H1 (cell line): ENCODE measurements at regions not wholly inside any gene's neighbourhood (a gene's known extent, or its start where the extent isn't known, plus 50 kb on each side); places are given as distances from the start of the nearest gene placed in this dataset.

Experiments used
- CTCF ChIA-PET: fragments of 300-600 bp; sonication (Branson Sonifier 250); formaldehyde crosslinking; loops from one replicate; lab custom pipeline; 2021; ENCODE audit not compliant: partially characterized antibody; lab: Charles Lee
- POLR2A ChIA-PET: fragments of 300-600 bp; sonication (Branson Sonifier 250); formaldehyde crosslinking; loops from one replicate; lab custom pipeline; 2021; ENCODE audit warnings: inconsistent platforms; ENCODE audit not compliant: partially characterized antibody; lab: Charles Lee
- DNase-seq, 2 experiments: peaks; one replicate each; pipeline versions ENCODE4 v3.0.0 to v3.0.0-alpha.2; 2010 to 2022; ENCODE audit warnings: low spot score in 2 of 2, low read depth in 1 of 2, mixed read lengths in 1 of 2
- FAIRE-seq: peaks from 2 replicates; lab custom pipeline; 2011; peaks lifted over from hg19 to GRCh38; lab: Jason Lieb, UNC
- H2AFZ ChIP-seq: 2 replicates; pipeline ENCODE4 v1.8.1; 2012; ENCODE audit warnings: low read length, inconsistent platforms
- H2AK5ac ChIP-seq: 2 replicates; pipeline ENCODE4 v1.6.1; 2013; ENCODE audit warnings: low read depth, low read length
- H2BK120ac ChIP-seq: replicated peaks from 2 replicates; pipeline ENCODE3; 2013; ENCODE audit warnings: low read depth, low read length, inconsistent platforms
- H2BK12ac ChIP-seq: 2 replicates; pipeline ENCODE4 v1.6.1; 2013; ENCODE audit warnings: low read depth, low read length
- H2BK15ac ChIP-seq: 2 replicates; pipeline ENCODE4 v1.6.1; 2013; ENCODE audit warnings: low read length
- H2BK20ac ChIP-seq: 2 replicates; pipeline ENCODE4 v1.6.1; 2013; ENCODE audit warnings: low read length
- H2BK5ac ChIP-seq: 2 replicates; pipeline ENCODE4 v1.6.1; 2013; ENCODE audit warnings: low read depth, low read length
- H3K14ac ChIP-seq: 2 replicates; pipeline ENCODE4 v1.6.1; 2013; ENCODE audit warnings: inconsistent platforms; ENCODE audit not compliant: insufficient read length
- H3K18ac ChIP-seq: 2 replicates; pipeline ENCODE4 v1.6.1; 2013; ENCODE audit warnings: low read length; ENCODE audit errors: extremely low read depth
- H3K23ac ChIP-seq: 2 replicates; pipeline ENCODE4 v1.6.1; 2013; ENCODE audit warnings: inconsistent platforms; ENCODE audit not compliant: insufficient read length
- H3K23me2 ChIP-seq: 2 replicates; pipeline ENCODE4 v1.6.1; 2013; ENCODE audit warnings: low read depth, low read length
- H3K27ac ChIP-seq: 2 replicates; pipeline ENCODE4 v1.6.1; 2011; ENCODE audit warnings: low read depth, low read length, inconsistent platforms
- H3K27me3 ChIP-seq, 4 experiments: replicated peaks in 1 of 4; 1 replicate in 1 of 4; 2 replicates in 3 of 4; pipeline versions ENCODE4 v1.6.1 to v1.8.1; 2011 to 2013; ENCODE audit warnings: low read length in 3 of 4, mild to moderate bottlenecking in 3 of 4, inconsistent platforms in 2 of 4, mixed read lengths in 2 of 4, moderate library complexity in 1 of 4; ENCODE audit not compliant: control insufficient read depth in 3 of 4, insufficient read depth in 3 of 4; ENCODE audit errors: extremely low read depth in 1 of 4
- H3K36me3 ChIP-seq, 4 experiments: 2 replicates each; pipeline versions ENCODE4 v1.6.1 to v1.8.1; 2011 to 2013; ENCODE audit warnings: mild to moderate bottlenecking in 4 of 4, low read length in 3 of 4, moderate library complexity in 2 of 4, control low read depth in 1 of 4, inconsistent platforms in 1 of 4; ENCODE audit not compliant: insufficient read depth in 4 of 4, control insufficient read depth in 2 of 4
- H3K4ac ChIP-seq: replicated peaks from 2 replicates; pipeline ENCODE3; 2013; ENCODE audit warnings: low read length, low read depth, mixed read lengths, inconsistent platforms; ENCODE audit not compliant: insufficient read length
- H3K4me1 ChIP-seq, 4 experiments: replicated peaks in 1 of 4; 1 replicate in 1 of 4; 2 replicates in 3 of 4; pipeline versions ENCODE4 v1.6.1 to v1.8.1; 2011 to 2013; ENCODE audit warnings: low read length in 3 of 4, inconsistent platforms in 2 of 4, mixed read lengths in 1 of 4; ENCODE audit not compliant: insufficient read depth in 4 of 4, control insufficient read depth in 3 of 4
- H3K4me2 ChIP-seq, 2 experiments: 2 replicates each; pipeline versions ENCODE4 v1.6.1 to v1.8.1; 2011 to 2013; ENCODE audit warnings: low read depth in 2 of 2, low read length in 2 of 2, control low read depth in 1 of 2, inconsistent platforms in 1 of 2, mild to moderate bottlenecking in 1 of 2; ENCODE audit not compliant: insufficient read depth in 1 of 2
- H3K4me3 ChIP-seq, 4 experiments: fragments of 200-600, 300-600 bp in 1 of 4; sonication (generic), shearing (Covaris generic), sonication (Bioruptor Twin) in 1 of 4; 2 replicates each; pipeline versions ENCODE4 v1.5.1 to v1.8.1; 2011 to 2016; ENCODE audit warnings: low read length in 4 of 4, low read depth in 3 of 4, control low read depth in 2 of 4, inconsistent platforms in 2 of 4, mild to moderate bottlenecking in 2 of 4, mixed read lengths in 1 of 4, moderate library complexity in 1 of 4; ENCODE audit not compliant: insufficient read depth in 2 of 4; ENCODE audit errors: extremely low read depth in 1 of 4
- H3K56ac ChIP-seq: replicated peaks from 2 replicates; pipeline ENCODE3; 2013; ENCODE audit warnings: low read depth, mild to moderate bottlenecking, mixed read lengths, low read length, inconsistent platforms; ENCODE audit not compliant: insufficient read length
- H3K79me1 ChIP-seq: 2 replicates; pipeline ENCODE4 v1.6.1; 2013; ENCODE audit warnings: low read depth, low read length, control low read depth
- H3K79me2 ChIP-seq, 2 experiments: 2 replicates each; pipeline versions ENCODE4 v1.6.1 to v1.8.1; 2012 to 2013; ENCODE audit warnings: low read length in 2 of 2, mild to moderate bottlenecking in 2 of 2, inconsistent platforms in 1 of 2; ENCODE audit not compliant: insufficient read depth in 2 of 2, control insufficient read depth in 1 of 2
- H3K9ac ChIP-seq, 4 experiments: replicated peaks in 1 of 4; 1 replicate in 1 of 4; 2 replicates in 3 of 4; pipeline versions ENCODE4 v1.6.1 to v1.8.1; 2011 to 2013; ENCODE audit warnings: low read depth in 3 of 4, low read length in 3 of 4, control low read depth in 2 of 4, mild to moderate bottlenecking in 2 of 4, moderate library complexity in 2 of 4, inconsistent platforms in 1 of 4; ENCODE audit errors: extremely low read depth in 1 of 4
- H3K9me3 ChIP-seq, 2 experiments: 2 replicates each; pipeline versions ENCODE4 v1.6.1 to v1.8.1; 2012 to 2013; ENCODE audit warnings: mild to moderate bottlenecking in 2 of 2, moderate library complexity in 2 of 2, control low read depth in 1 of 2, inconsistent platforms in 1 of 2, low read depth in 1 of 2, low read length in 1 of 2, mixed read lengths in 1 of 2; ENCODE audit not compliant: insufficient read depth in 2 of 2
- H4K20me1 ChIP-seq, 2 experiments: replicated peaks in 1 of 2; 2 replicates each; pipeline versions ENCODE3 to v1.8.1; 2011 to 2013; ENCODE audit warnings: inconsistent platforms in 2 of 2, low read length in 2 of 2, mild to moderate bottlenecking in 1 of 2; ENCODE audit not compliant: insufficient read depth in 2 of 2, control insufficient read depth in 1 of 2
- H4K5ac ChIP-seq: 2 replicates; pipeline ENCODE4 v1.6.1; 2013; ENCODE audit warnings: low read length, low read depth, mixed read lengths, inconsistent platforms; ENCODE audit not compliant: insufficient read length
- H4K8ac ChIP-seq: 2 replicates; pipeline ENCODE4 v1.8.0; 2013; ENCODE audit warnings: mild to moderate bottlenecking, moderate library complexity, low read length, inconsistent platforms; ENCODE audit not compliant: insufficient read depth; ENCODE audit errors: extremely low read depth
- H4K91ac ChIP-seq: replicated peaks from 2 replicates; pipeline ENCODE3; 2013; ENCODE audit warnings: low read length, mixed read lengths, inconsistent platforms; ENCODE audit not compliant: insufficient read length
- BCL11A ChIP-seq, 2 experiments: IDR thresholded peaks; one replicate each; pipeline ENCODE4 v1.6.1; 2011; ENCODE audit warnings: low read depth in 2 of 2, low read length in 2 of 2, mild to moderate bottlenecking in 2 of 2
- CBX5 ChIP-seq: fragments of 300-800, 300-1000 bp; sonication (generic); IDR thresholded peaks from 2 replicates; pipeline ENCODE4 v1.7.1; 2016; ENCODE audit warnings: antibody characterized with exemption, low read length, low read depth
- EGR1 ChIP-seq: IDR thresholded peaks from 2 replicates; pipeline ENCODE4 v1.6.1; 2011; ENCODE audit warnings: low read depth, low read length, borderline replicate concordance
- JUN ChIP-seq: IDR thresholded peaks from 2 replicates; pipeline ENCODE4 v1.6.1; 2011; ENCODE audit warnings: low read depth, mild to moderate bottlenecking, improper control_type of control experiment, low read length
- KDM5A ChIP-seq: fragments of 200-600 bp; IDR thresholded peaks from 2 replicates; pipeline ENCODE4 v1.7.1; 2012; ENCODE audit warnings: mild to moderate bottlenecking, low read length, inconsistent platforms, mixed read lengths
- MAFK ChIP-seq: IDR thresholded peaks from 2 replicates; pipeline ENCODE4 v1.6.1; 2012; ENCODE audit warnings: low read depth, mild to moderate bottlenecking, improper control_type of control experiment, low read length
- PHF8 ChIP-seq: fragments of 200-600 bp; sonication (generic); conservative IDR thresholded peaks from 2 replicates; pipeline ENCODE4 v1.7.1; 2012; ENCODE audit warnings: low read depth, mild to moderate bottlenecking, inconsistent platforms, low read length, moderate library complexity
- RBBP5 ChIP-seq: IDR thresholded peaks from 2 replicates; pipeline ENCODE4 v1.7.1; 2012; ENCODE audit warnings: low read depth, mild to moderate bottlenecking, inconsistent platforms, low read length, moderate library complexity, borderline replicate concordance
- RNF2 ChIP-seq: fragments of 200-900, 300-1000 bp; sonication (generic); IDR thresholded peaks from 2 replicates; pipeline ENCODE4 v1.7.1; 2016; ENCODE audit warnings: borderline replicate concordance, low read depth, mild to moderate bottlenecking, antibody characterized with exemption, low read length; ENCODE audit not compliant: poor library complexity, severe bottlenecking; ENCODE audit errors: missing control alignments
- TAF1 ChIP-seq: IDR thresholded peaks from 2 replicates; pipeline ENCODE4 v1.6.1; 2011; ENCODE audit warnings: mild to moderate bottlenecking, low read depth, low read length
- USF2 ChIP-seq: IDR thresholded peaks from 2 replicates; pipeline ENCODE4 v1.6.1; 2011; ENCODE audit warnings: low read length, improper control_type of control experiment
- WGBS, 2 experiments: shearing (Covaris generic) in 1 of 2; methylation state at CpG; one replicate each; pipeline versions ENCODE4 v1.1.6 to v1.1.7; 2013 to 2015; ENCODE audit warnings: low lambda C conversion rate in 2 of 2, mixed read lengths in 2 of 2, inconsistent platforms in 1 of 2, low coverage in 1 of 2, missing lambda C conversion rate in 1 of 2; ENCODE audit not compliant: insufficient replicate concordance in 2 of 2, insufficient coverage in 1 of 2, insufficient read length in 1 of 2; ENCODE audit errors: extremely low coverage in 1 of 2, missing lambda C conversion rate in 1 of 2; 5-methylcytosine and 5-hydroxymethylcytosine counted together

DNA sequence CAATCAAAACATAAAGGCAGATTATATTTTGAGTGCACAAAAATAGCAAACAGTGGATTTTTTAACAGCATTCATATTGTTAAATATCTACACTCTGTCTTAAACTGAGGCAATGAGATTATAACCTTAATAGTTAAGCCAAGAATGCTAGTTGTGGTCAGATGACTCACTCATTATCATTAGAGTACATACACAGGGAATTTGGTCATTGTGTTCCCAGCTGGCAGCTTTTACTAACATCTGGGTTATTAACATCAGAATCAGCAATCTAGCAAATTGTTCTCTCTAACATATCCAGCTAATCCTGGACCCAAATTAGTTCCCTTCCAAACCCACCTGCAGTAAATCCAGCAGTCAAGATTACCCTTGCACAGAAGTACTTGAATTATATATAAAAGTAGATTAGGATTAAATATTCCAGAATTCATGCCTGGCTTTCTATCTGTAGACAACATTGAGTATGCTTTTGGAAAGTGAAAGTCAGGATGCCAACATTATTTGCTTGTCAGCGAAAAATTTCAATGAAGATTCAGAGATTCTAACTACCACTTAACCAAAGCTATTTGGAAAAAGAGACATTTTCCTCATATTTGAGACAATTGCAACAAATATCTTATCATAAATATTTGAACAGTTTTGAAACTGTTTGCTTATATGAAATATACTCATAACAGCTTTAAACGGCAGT is 1035.6 kb upstream of the PHF14 start:
- 80% methylated on average over 2 of the region's 2 CpGs; no CpG with 5 or more reads in 1 of the 2 experiments for WGBS, 2 experiments
- TF ChIP-seq KDM5A, result no peak
- TF ChIP-seq RNF2, result no peak
- 0 out of 2 replicates have a peak, but pooled peaks have one; percentile 41 for TF ChIP-seq JUN
- TF ChIP-seq USF2, result no peak
- 0 out of 2 replicates have a peak, but pooled peaks have one; percentile 6 for TF ChIP-seq MAFK
- no peak for TF ChIP-seq RBBP5
- no peak for TF ChIP-seq EGR1
- no peak for TF ChIP-seq BCL11A (IDR thresholded peaks at IDR 0.05; ENCODE audit: low read depth in 2 of 2, low read length in 2 of 2)
- no peak for TF ChIP-seq TAF1
- TF ChIP-seq PHF8, result no peak
- TF ChIP-seq CBX5, result no peak

More for the DNA sequence above, 1035.6 kb upstream of the PHF14 start:
- Histone ChIP-seq H3K9me3 (peaks cover 0 to 4% of the 10 kb centered on the region in 2 experiments; a peak in 1 of 4 replicates), H3K14ac (no peak overlapping the region), H3K9ac (no peak overlapping the region), H4K20me1 (no peaks in the 10 kb centered on the region), H2BK12ac (no peak overlapping the region), H2BK15ac (no peak overlapping the region), H2BK120ac (no peak overlapping the region), H4K91ac (no peak overlapping the region), H3K27me3 (no peaks in the 10 kb centered on the region), H2BK5ac (no peak overlapping the region), H3K27ac (peak overlapping the region; percentile 22; the same call in 1 of the 2 replicates), H4K5ac (no peak overlapping the region), H3K18ac (no peak overlapping the region), H3K56ac (no peak overlapping the region), H2BK20ac (no peak overlapping the region), H3K4ac (no peak overlapping the region), H3K36me3 (peaks cover 0 to 3% (median 0%) of the 10 kb centered on the region in 4 experiments; a peak in 2 of 8 replicates), H3K23ac (no peak overlapping the region), H2AFZ (no peak overlapping the region), H3K79me2 (no peaks in the 10 kb centered on the region), H3K4me1 (peaks cover 0 to 13% (median 0%) of the 10 kb centered on the region in 4 experiments; a peak in 2 of 7 replicates), H3K4me3 (peak overlapping the region in 1 of 4 experiments; percentile 27; a peak in 1 of 8 replicates), H3K4me2 (peak overlapping the region; percentile 5 to 50; a peak in 1 of 4 replicates), H2AK5ac (no peak overlapping the region), H3K23me2 (no peaks in the 10 kb centered on the region), H4K8ac (no peak overlapping the region), H3K79me1 (no peaks in the 10 kb centered on the region)
- ChIA-PET POLR2A (interaction anchor here (0.6 kb wide), 1 partner anchor 69 kb away, joined by 3 read pairs; no protein-coding TSS in a partner anchor), CTCF (interaction anchor here (0.6 kb wide), 1 partner anchor 618 kb away, joined by 4 read pairs; no protein-coding TSS in a partner anchor)
- FAIRE-seq, result no peak
- no peak for DNase-seq
